Keratinocyte (primary cell): ENCODE measurements at regions not wholly inside any gene's neighbourhood (a gene's known extent, or its start where the extent isn't known, plus 50 kb on each side); places are given as distances from the start of the nearest gene placed in this dataset.

Experiments used
- DNase-seq: peaks from one replicate; pipeline ENCODE4 v3.0.0-alpha.2; 2011; ENCODE audit warnings: low read depth, missing footprints, low spot score
- FAIRE-seq: peaks from 2 replicates; lab custom pipeline; 2011; peaks lifted over from hg19 to GRCh38; lab: Jason Lieb, UNC
- H2AFZ ChIP-seq: 2 replicates; pipeline ENCODE4 v1.6.0; 2012; ENCODE audit warnings: low read length, control low read depth, inconsistent platforms; ENCODE audit not compliant: control insufficient read depth
- H3K27ac ChIP-seq: 2 replicates; pipeline ENCODE4 v1.5.1; 2011; ENCODE audit warnings: low read length; ENCODE audit not compliant: control insufficient read depth, insufficient read depth
- H3K27me3 ChIP-seq: 3 replicates; pipeline ENCODE4 v1.6.0; 2011; ENCODE audit warnings: low read length; ENCODE audit not compliant: control insufficient read depth, insufficient read depth; ENCODE audit errors: extremely low read depth
- H3K36me3 ChIP-seq, 2 experiments: 2 replicates in 1 of 2; 3 replicates in 1 of 2; pipeline ENCODE4 v1.5.1; 2011; ENCODE audit warnings: low read length in 2 of 2, mild to moderate bottlenecking in 1 of 2; ENCODE audit not compliant: control insufficient read depth in 2 of 2, insufficient read depth in 2 of 2; ENCODE audit errors: extremely low read depth in 1 of 2
- H3K4me1 ChIP-seq: 3 replicates; pipeline ENCODE4 v1.5.1; 2011; ENCODE audit warnings: low read length; ENCODE audit not compliant: control insufficient read depth, insufficient read depth; ENCODE audit errors: extremely low read depth
- H3K4me2 ChIP-seq: 3 replicates; pipeline ENCODE4 v1.6.0; 2011; ENCODE audit warnings: low read depth, low read length; ENCODE audit not compliant: control insufficient read depth, insufficient read depth; ENCODE audit errors: extremely low read depth
- H3K4me3 ChIP-seq, 3 experiments: fragments of 200-600 bp in 1 of 3; sonication (generic) in 1 of 3; 2 replicates in 2 of 3; 3 replicates in 1 of 3; pipeline ENCODE4 v1.5.1; 2011 to 2016; ENCODE audit warnings: low read length in 3 of 3, mild to moderate bottlenecking in 3 of 3, control low read depth in 2 of 3, inconsistent platforms in 1 of 3, low read depth in 1 of 3, mixed read lengths in 1 of 3, mixed run types in 1 of 3, moderate library complexity in 1 of 3; ENCODE audit not compliant: control insufficient read depth in 2 of 3, insufficient read depth in 2 of 3; ENCODE audit errors: extremely low read depth in 1 of 3
- H3K79me2 ChIP-seq: 2 replicates; pipeline ENCODE4 v1.6.0; 2012; ENCODE audit warnings: low read length; ENCODE audit not compliant: control insufficient read depth, insufficient read depth
- H3K9ac ChIP-seq: 3 replicates; pipeline ENCODE4 v1.6.0; 2011; ENCODE audit warnings: low read length; ENCODE audit not compliant: control insufficient read depth, insufficient read depth; ENCODE audit errors: extremely low read depth
- H3K9me1 ChIP-seq: 3 replicates; pipeline ENCODE4 v1.6.0; 2011; ENCODE audit warnings: low read length; ENCODE audit not compliant: control insufficient read depth, insufficient read depth; ENCODE audit errors: extremely low read depth
- H3K9me3 ChIP-seq: 2 replicates; pipeline ENCODE4 v1.5.1; 2012; ENCODE audit warnings: low read depth, low read length; ENCODE audit not compliant: control insufficient read depth
- H4K20me1 ChIP-seq: 3 replicates; pipeline ENCODE4 v1.6.0; 2011; ENCODE audit warnings: low read length; ENCODE audit not compliant: control insufficient read depth, insufficient read depth; ENCODE audit errors: extremely low read depth
- EZH2 ChIP-seq: IDR thresholded peaks from one replicate; pipeline ENCODE4 v1.6.1; 2012; ENCODE audit warnings: inconsistent platforms, mild to moderate bottlenecking, low read length, moderate library complexity
- dilution Hi-C: fragments of 300-500 bp; cut with MboI; formaldehyde crosslinking; loops from one replicate; pipeline ENCODE4 v1.7.0; 2020; ENCODE audit warnings: low sequenced_read_pairs; ENCODE audit not compliant: extremely low pct_ligation_motif_present
- TF ChIP-seq, protein P1 (sequence below), 3 experiments: IDR thresholded peaks in 1 of 3; conservative IDR thresholded peaks in 1 of 3; optimal IDR thresholded peaks in 1 of 3; 2 replicates in 2 of 3; 3 replicates in 1 of 3; pipeline versions ENCODE3 to v1.5.1; 2011; ENCODE audit warnings: low read length in 3 of 3, mild to moderate bottlenecking in 3 of 3, moderate library complexity in 2 of 3, control low read depth in 1 of 3, inconsistent platforms in 1 of 3; ENCODE audit not compliant: insufficient read depth in 2 of 3; ENCODE audit errors: extremely low read depth in 1 of 3

DNA sequence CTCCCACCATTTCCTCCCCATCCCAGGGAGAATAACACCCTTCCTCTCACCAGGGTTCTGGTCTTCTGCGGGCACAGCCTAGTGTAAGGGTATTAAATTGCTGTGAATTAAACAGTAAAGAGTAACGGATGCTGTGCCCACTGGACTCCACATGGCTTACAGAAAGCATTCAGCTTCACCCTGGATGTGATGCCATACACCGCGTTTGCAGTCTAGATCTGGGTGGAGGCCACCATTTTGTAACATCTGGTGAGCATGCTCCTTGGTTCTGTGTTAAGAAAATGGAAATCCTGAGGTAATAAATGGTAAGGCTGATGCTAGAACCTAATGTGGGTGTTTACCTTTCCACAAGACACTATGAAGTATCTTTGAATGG lies 331.8 kb upstream of the B3GAT1 start:
- Histone ChIP-seq H3K27ac (no peak overlapping the region), H2AFZ (no peak overlapping the region), H3K79me2 (no peaks in the 10 kb centered on the region), H3K9me3 (peaks cover 18% of the 10 kb centered on the region), H3K36me3 (no peaks in the 10 kb centered on the region), H4K20me1 (no peaks in the 10 kb centered on the region), H3K4me1 (no peaks in the 10 kb centered on the region), H3K4me2 (no peak overlapping the region), H3K9me1 (no peaks in the 10 kb centered on the region), H3K4me3 (no peak overlapping the region), H3K9ac (no peak overlapping the region), H3K27me3 (no peaks in the 10 kb centered on the region)
- FAIRE-seq: no peak
- DNase-seq: no peak
- TF ChIP-seq, protein P1, sequence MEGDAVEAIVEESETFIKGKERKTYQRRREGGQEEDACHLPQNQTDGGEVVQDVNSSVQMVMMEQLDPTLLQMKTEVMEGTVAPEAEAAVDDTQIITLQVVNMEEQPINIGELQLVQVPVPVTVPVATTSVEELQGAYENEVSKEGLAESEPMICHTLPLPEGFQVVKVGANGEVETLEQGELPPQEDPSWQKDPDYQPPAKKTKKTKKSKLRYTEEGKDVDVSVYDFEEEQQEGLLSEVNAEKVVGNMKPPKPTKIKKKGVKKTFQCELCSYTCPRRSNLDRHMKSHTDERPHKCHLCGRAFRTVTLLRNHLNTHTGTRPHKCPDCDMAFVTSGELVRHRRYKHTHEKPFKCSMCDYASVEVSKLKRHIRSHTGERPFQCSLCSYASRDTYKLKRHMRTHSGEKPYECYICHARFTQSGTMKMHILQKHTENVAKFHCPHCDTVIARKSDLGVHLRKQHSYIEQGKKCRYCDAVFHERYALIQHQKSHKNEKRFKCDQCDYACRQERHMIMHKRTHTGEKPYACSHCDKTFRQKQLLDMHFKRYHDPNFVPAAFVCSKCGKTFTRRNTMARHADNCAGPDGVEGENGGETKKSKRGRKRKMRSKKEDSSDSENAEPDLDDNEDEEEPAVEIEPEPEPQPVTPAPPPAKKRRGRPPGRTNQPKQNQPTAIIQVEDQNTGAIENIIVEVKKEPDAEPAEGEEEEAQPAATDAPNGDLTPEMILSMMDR (optimal IDR thresholded peaks at IDR 0.05 in 1 of 3, IDR thresholded peaks at IDR 0.05 in 1 of 3, conservative IDR thresholded peaks at IDR 0.05 in 1 of 3; ENCODE audit: extremely low read depth in 1 of 3, insufficient read depth in 2 of 3, low read length in 3 of 3): no peak
- TF ChIP-seq EZH2: no peak
- dilution Hi-C loops: no loop called here

DNA sequence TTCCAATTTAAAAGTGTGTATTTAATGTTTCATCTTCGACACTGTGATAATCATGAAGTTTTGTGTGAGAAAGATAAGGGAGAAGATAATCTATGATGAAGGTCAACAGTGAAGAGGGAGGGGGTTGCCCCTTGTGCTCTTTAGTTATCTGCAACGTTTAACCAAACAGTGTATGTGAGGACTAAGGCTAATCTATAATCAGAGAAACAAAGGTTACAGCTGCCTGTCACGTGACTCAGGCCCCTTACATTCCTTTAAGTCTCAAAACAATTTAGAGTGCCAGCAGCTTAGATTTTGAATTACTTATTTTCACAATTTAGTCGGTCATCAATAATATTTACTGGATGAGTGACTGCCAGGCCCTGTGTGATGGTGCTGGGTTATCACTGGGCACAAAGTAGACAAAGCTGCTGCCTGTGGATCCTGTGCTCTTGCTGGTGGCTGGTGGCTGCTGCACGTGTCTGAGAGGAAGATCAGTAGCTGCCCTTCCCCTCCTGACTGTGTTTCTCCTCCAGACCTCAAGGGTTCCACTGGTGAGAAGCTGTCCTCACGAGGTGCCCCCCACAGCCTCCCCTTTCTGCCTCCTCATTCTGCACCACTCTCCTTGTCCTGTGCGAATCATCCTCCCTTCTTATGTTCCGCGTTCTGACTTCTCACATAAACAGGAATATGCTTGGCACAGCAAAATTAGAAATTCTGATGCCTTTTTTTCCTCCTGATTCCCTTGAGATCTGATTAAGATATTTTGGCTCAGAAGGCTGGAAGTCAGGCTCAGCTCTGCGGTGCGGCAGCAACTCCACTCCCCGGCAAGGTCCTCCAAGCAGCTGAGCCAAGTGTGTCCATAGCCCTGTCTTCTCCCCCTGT lies 331.1 kb upstream of the B3GAT1 start:
- Histone ChIP-seq H3K27me3 (no peaks in the 10 kb centered on the region), H3K4me3 (no peak overlapping the region), H3K9me3 (peaks cover 20% of the 10 kb centered on the region), H3K79me2 (no peaks in the 10 kb centered on the region), H3K4me2 (no peak overlapping the region), H3K9ac (no peak overlapping the region), H4K20me1 (no peaks in the 10 kb centered on the region), H3K9me1 (no peaks in the 10 kb centered on the region), H3K4me1 (no peaks in the 10 kb centered on the region), H3K27ac (no peak overlapping the region), H3K36me3 (no peaks in the 10 kb centered on the region), H2AFZ (no peak overlapping the region)
- TF ChIP-seq, protein P1 (optimal IDR thresholded peaks at IDR 0.05 in 1 of 3, IDR thresholded peaks at IDR 0.05 in 1 of 3, conservative IDR thresholded peaks at IDR 0.05 in 1 of 3; ENCODE audit: extremely low read depth in 1 of 3, insufficient read depth in 2 of 3, low read length in 3 of 3): no peak
- no peak for TF ChIP-seq EZH2
- no peak for DNase-seq
- no peak for FAIRE-seq
- dilution Hi-C loops: no loop called here
